GM12872 (cell line): ENCODE measurements at regions not wholly inside any gene's neighbourhood (a gene's known extent, or its start where the extent isn't known, plus 50 kb on each side); places are given as distances from the start of the nearest gene placed in this dataset.

Experiments used
- CTCF ChIP-seq: IDR thresholded peaks from 3 replicates; pipeline ENCODE4 v1.5.1; 2011; ENCODE audit warnings: low read depth, mild to moderate bottlenecking, low read length, moderate library complexity; ENCODE audit not compliant: insufficient read depth

- TF ChIP-seq CTCF, result no peak
Measured at GRCh38 chr21:41659791-41660560, 106.9 kb downstream of the RIPK4 start.

GRCh38 chr21:41656946-41657525 lies 109.8 kb downstream of the RIPK4 start:
- no peak for TF ChIP-seq CTCF

GRCh38 chr21:41655259-41655658 lies 111.6 kb downstream of the RIPK4 start:
- TF ChIP-seq CTCF, result no peak

- TF ChIP-seq CTCF, result no peak
Measured at GRCh38 chr21:41653954-41654491, 112.8 kb downstream of the RIPK4 start.

GRCh38 chr21:41653243-41653953 lies 113.5 kb downstream of the RIPK4 start:
- no peak for TF ChIP-seq CTCF

- 0 out of 3 replicates have a peak, but pooled peaks have one; percentile 10 for TF ChIP-seq CTCF
Measured at GRCh38 chr21:41651830-41652229, 115.0 kb downstream of the RIPK4 start.

- no peak for TF ChIP-seq CTCF
Measured at GRCh38 chr21:41651406-41651805, 115.4 kb downstream of the RIPK4 start.
